HepG2 (cell line): ENCODE measurements at regions not wholly inside any gene's neighbourhood (a gene's known extent, or its start where the extent isn't known, plus 50 kb on each side); places are given as distances from the start of the nearest gene placed in this dataset.
A peak's percentile ranks its signal among the peaks of the same experiment; 100 is the strongest.

Experiments used
- CHD2 ChIP-seq: IDR thresholded peaks from 2 replicates; pipeline ENCODE4 v1.6.1; 2011; ENCODE audit warnings: low read depth, low read length, improper control_type of control experiment
- FOXC1 ChIP-seq: sonication (generic); formaldehyde crosslinking; IDR thresholded peaks from 2 replicates; pipeline ENCODE4 v1.8.0; 2022; ENCODE audit warnings: mild to moderate bottlenecking, missing genetic modification reagents, borderline replicate concordance
- GATA4 ChIP-seq: sonication (generic); IDR thresholded peaks from 2 replicates; pipeline ENCODE4 v1.6.1; 2016; ENCODE audit warnings: antibody characterized with exemption, low read depth, borderline replicate concordance
- HMGA1 ChIP-seq: sonication (generic); formaldehyde crosslinking; conservative IDR thresholded peaks from 2 replicates; pipeline ENCODE4 v1.4.0; 2020; ENCODE audit warnings: missing genetic modification reagents
- IRF2 ChIP-seq: IDR thresholded peaks from 2 replicates; pipeline ENCODE4 v1.6.1; 2018; ENCODE audit warnings: missing genetic modification reagents, missing compliant biosample characterization
- KDM5B ChIP-seq: sonication (generic); formaldehyde crosslinking; IDR thresholded peaks from 2 replicates; pipeline ENCODE4 v1.4.0; 2020; ENCODE audit warnings: missing genetic modification reagents, mild to moderate bottlenecking, borderline replicate concordance
- MED1 ChIP-seq: sonication (generic); formaldehyde crosslinking; IDR thresholded peaks from 2 replicates; pipeline ENCODE4 v1.4.0; 2020; ENCODE audit warnings: missing genetic modification reagents
- NFYB ChIP-seq: sonication (generic); formaldehyde crosslinking; IDR thresholded peaks from 2 replicates; pipeline ENCODE4 v1.4.0; 2020; ENCODE audit warnings: missing genetic modification reagents
- PCBP1 ChIP-seq: fragments of 200-400 bp; formaldehyde crosslinking; IDR thresholded peaks from 2 replicates; pipeline ENCODE4 v1.6.1; 2017; ENCODE audit warnings: mild to moderate bottlenecking, low read depth, low read length, borderline replicate concordance
- PPARG ChIP-seq: conservative IDR thresholded peaks from 2 replicates; pipeline ENCODE4 v1.6.1; 2016; ENCODE audit warnings: missing biosample characterization, missing genetic modification reagents
- SMARCE1 ChIP-seq: fragments of 450-650 bp; IDR thresholded peaks from 2 replicates; pipeline ENCODE4 v1.6.1; 2017; ENCODE audit warnings: borderline replicate concordance
- SP5 ChIP-seq: IDR thresholded peaks from 2 replicates; pipeline ENCODE4 v1.6.1; 2016; ENCODE audit warnings: low read depth, borderline replicate concordance
- TMF1 ChIP-seq: sonication (generic); formaldehyde crosslinking; IDR thresholded peaks from 2 replicates; pipeline ENCODE4 v1.8.1; 2022; ENCODE audit warnings: low read depth, missing genetic modification reagents
- ZNF3 ChIP-seq: IDR thresholded peaks from 2 replicates; pipeline ENCODE4 v1.7.0; 2017; ENCODE audit warnings: inconsistent platforms
- ZNF333 ChIP-seq: sonication (generic); formaldehyde crosslinking; IDR thresholded peaks from 2 replicates; pipeline ENCODE4 v1.4.0; 2020; ENCODE audit warnings: mild to moderate bottlenecking, missing genetic modification reagents, borderline replicate concordance
- ZNF543 ChIP-seq: sonication (generic); formaldehyde crosslinking; IDR thresholded peaks from 2 replicates; pipeline ENCODE4 v1.4.0; 2020; ENCODE audit warnings: mild to moderate bottlenecking, missing genetic modification reagents
- ZNF629 ChIP-seq: sonication (generic); formaldehyde crosslinking; conservative IDR thresholded peaks from 2 replicates; pipeline ENCODE4 v1.5.0; 2020; ENCODE audit warnings: missing genetic modification reagents
- ZNF749 ChIP-seq: sonication (generic); formaldehyde crosslinking; IDR thresholded peaks from 2 replicates; pipeline ENCODE4 v1.8.0; 2022; ENCODE audit warnings: mild to moderate bottlenecking, missing genetic modification reagents, moderate library complexity, borderline replicate concordance
- TF ChIP-seq, protein P1 (sequence below), 2 experiments: sonication (generic) in 1 of 2; formaldehyde crosslinking in 1 of 2; IDR thresholded peaks; 2 replicates each; pipeline versions ENCODE4 v1.5.1 to v1.6.1; 2011 to 2020; ENCODE audit warnings: borderline replicate concordance in 1 of 2, low read depth in 1 of 2, low read length in 1 of 2, mild to moderate bottlenecking in 1 of 2, missing genetic modification reagents in 1 of 2, moderate library complexity in 1 of 2
- TF ChIP-seq, protein P2 (sequence below): IDR thresholded peaks from 2 replicates; pipeline ENCODE4 v1.6.1; 2016; ENCODE audit warnings: missing biosample characterization, missing genetic modification reagents, low read depth
- TF ChIP-seq, protein P3 (sequence below): IDR thresholded peaks from 2 replicates; pipeline ENCODE4 v1.6.1; 2018; ENCODE audit warnings: missing genetic modification reagents

DNA sequence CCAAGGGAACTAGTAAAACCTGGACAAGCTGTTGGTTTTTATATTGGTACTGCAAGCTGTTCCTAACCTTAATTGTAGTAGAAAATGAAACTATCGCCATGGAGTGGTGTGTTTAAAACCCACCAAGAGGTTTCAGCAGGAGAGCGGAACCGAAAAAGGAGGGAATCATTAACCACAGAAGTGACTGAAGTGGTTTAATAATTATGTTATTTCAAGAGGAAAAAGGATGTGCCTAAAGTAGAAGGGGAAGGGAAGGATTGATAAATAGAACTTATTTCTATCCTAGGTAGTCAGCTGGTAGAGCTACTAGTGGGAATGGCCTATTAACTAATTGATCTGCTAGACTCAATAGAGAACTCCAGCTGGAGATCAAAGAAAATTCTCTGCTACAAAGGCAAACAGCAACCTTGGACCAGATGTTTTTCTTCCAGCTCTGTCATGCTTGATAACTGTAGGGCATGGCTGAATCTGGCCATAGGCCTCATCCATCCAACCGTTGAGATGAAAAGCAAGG is 91.8 kb downstream of the BAMBI start (continued):
- TF ChIP-seq, protein P1, sequence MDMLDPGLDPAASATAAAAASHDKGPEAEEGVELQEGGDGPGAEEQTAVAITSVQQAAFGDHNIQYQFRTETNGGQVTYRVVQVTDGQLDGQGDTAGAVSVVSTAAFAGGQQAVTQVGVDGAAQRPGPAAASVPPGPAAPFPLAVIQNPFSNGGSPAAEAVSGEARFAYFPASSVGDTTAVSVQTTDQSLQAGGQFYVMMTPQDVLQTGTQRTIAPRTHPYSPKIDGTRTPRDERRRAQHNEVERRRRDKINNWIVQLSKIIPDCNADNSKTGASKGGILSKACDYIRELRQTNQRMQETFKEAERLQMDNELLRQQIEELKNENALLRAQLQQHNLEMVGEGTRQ (IDR thresholded peaks at IDR 0.05; ENCODE audit: low read depth, low read length) = no peak
- TF ChIP-seq, protein P1 (CRISPR knock-in tag; IDR thresholded peaks at IDR 0.05; ENCODE audit: borderline replicate concordance) = no peak
- TF ChIP-seq MED1 (CRISPR knock-in tag) (peak; percentile 77), IRF2 (peak; percentile 72; the same call in 1 of the 2 replicates), FOXC1 (CRISPR knock-in tag) (no peak), ZNF3 (CRISPR knock-in tag) (no peak), ZNF543 (CRISPR knock-in tag) (no peak), PPARG (CRISPR knock-in tag) (peak; percentile 47; the same call in 1 of the 2 replicates), KDM5B (CRISPR knock-in tag) (no peak), HMGA1 (CRISPR knock-in tag) (no peak), GATA4 (peak; percentile 22; the same call in 1 of the 2 replicates), ZNF333 (CRISPR knock-in tag) (no peak), TMF1 (CRISPR knock-in tag) (no peak), NFYB (CRISPR knock-in tag) (no peak), ZNF629 (CRISPR knock-in tag) (no peak), SP5 (CRISPR knock-in tag) (no peak), CHD2 (no peak), SMARCE1 (no peak), PCBP1 (no peak), ZNF749 (CRISPR knock-in tag) (no peak)
- TF ChIP-seq, protein P2, sequence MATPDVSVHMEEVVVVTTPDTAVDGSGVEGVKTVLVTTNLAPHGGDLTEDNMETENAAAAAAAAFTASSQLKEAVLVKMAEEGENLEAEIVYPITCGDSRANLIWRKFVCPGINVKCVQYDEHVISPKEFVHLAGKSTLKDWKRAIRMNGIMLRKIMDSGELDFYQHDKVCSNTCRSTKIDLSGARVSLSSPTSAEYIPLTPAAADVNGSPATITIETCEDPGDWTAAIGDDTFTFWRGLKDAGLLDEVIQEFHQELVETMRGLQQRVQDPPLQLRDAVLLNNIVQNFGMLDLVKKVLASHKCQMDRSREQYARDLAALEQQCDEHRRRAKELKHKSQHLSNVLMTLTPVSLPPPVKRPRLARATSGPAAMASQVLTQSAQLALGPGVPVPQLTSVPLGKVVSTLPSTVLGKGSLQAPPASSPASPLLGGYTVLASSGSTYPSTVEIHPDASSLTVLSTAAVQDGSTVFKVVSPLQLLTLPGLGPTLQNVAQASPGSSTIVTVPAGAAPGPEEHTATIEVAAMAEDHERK (CRISPR knock-in tag) = no peak
- TF ChIP-seq, protein P3, sequence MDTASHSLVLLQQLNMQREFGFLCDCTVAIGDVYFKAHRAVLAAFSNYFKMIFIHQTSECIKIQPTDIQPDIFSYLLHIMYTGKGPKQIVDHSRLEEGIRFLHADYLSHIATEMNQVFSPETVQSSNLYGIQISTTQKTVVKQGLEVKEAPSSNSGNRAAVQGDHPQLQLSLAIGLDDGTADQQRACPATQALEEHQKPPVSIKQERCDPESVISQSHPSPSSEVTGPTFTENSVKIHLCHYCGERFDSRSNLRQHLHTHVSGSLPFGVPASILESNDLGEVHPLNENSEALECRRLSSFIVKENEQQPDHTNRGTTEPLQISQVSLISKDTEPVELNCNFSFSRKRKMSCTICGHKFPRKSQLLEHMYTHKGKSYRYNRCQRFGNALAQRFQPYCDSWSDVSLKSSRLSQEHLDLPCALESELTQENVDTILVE (CRISPR knock-in tag) = no peak
